ENCODE measurements at regions not wholly inside any gene's neighbourhood (a gene's known extent, or its start where the extent isn't known, plus 50 kb on each side); places are given as distances from the start of the nearest gene placed in this dataset.

GRCh38 chr11:37456746-37457145, 858.7 kb upstream of the RAG2 start:
- TF ChIP-seq CTCF (IDR thresholded peaks at IDR 0.05) (no peak), SIN3A (IDR thresholded peaks at IDR 0.05; ENCODE audit: borderline replicate concordance, insufficient read depth, low read depth, low read length) (no peak), POLR2AphosphoS5 (IDR thresholded peaks at IDR 0.05; ENCODE audit: low read depth, low read length) (no peak), REST (IDR thresholded peaks at IDR 0.05; ENCODE audit: insufficient read depth in 1 of 2, low read depth in 2 of 2, low read length in 1 of 2) (no peak)

Data from Panc1 (cell line).